ENCODE measurements at regions not wholly inside any gene's neighbourhood (a gene's known extent, or its start where the extent isn't known, plus 50 kb on each side); places are given as distances from the start of the nearest gene placed in this dataset.

DNA sequence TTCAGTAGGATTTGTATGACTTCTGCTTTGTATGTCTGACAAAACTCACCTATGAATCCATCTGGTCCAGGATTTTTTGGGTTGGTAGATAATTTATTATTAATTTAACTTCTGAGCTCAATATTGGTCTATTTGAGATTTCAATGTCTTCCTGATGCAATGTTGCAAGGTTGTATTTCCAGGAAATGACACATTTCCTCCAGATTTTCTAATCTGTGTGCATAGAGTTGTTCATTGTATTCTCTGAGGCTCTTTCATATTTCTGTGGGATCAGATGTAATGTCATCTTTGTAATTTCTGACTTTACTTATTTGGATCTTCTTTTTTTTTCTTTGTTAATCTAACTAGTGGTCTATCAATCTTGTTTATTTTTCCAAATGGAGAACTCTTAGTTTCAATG, 584.7 kb upstream of the SETBP1 start:
- no peak for ATAC-seq

DNA sequence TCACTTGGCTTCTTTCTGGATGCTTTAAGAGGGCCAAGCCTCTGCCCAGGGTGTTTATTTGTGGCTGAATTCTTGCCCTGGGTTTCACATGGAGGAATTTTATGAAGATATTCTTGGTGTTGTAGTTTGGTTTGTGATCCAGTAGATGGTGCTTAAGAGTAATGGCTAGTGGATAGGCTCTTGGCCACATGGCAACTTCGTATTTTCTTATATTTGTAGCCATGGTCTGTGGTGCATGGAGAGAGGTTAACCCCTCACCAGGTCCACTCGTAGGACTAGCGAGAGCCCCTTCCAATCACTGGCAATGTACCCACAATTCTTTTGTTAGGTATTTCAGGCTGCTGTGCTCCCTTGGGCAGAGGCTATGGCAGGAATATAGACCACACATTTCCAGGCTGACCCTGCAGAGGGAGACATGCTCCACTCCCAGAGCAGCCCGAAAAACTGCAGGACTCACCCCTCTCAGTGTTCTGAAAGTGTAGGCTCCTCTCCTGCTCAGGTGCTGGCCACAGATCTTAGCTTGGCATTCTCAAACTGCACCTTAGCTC, 582.1 kb upstream of the SETBP1 start:
- TF ChIP-seq GLIS3 (CRISPR knock-in tag; IDR thresholded peaks at IDR 0.05) (no peak), ZFP3 (CRISPR knock-in tag; IDR thresholded peaks at IDR 0.05) (no peak), ISL1 (CRISPR knock-in tag; IDR thresholded peaks at IDR 0.05) (no peak)
- TF ChIP-seq, protein P1, sequence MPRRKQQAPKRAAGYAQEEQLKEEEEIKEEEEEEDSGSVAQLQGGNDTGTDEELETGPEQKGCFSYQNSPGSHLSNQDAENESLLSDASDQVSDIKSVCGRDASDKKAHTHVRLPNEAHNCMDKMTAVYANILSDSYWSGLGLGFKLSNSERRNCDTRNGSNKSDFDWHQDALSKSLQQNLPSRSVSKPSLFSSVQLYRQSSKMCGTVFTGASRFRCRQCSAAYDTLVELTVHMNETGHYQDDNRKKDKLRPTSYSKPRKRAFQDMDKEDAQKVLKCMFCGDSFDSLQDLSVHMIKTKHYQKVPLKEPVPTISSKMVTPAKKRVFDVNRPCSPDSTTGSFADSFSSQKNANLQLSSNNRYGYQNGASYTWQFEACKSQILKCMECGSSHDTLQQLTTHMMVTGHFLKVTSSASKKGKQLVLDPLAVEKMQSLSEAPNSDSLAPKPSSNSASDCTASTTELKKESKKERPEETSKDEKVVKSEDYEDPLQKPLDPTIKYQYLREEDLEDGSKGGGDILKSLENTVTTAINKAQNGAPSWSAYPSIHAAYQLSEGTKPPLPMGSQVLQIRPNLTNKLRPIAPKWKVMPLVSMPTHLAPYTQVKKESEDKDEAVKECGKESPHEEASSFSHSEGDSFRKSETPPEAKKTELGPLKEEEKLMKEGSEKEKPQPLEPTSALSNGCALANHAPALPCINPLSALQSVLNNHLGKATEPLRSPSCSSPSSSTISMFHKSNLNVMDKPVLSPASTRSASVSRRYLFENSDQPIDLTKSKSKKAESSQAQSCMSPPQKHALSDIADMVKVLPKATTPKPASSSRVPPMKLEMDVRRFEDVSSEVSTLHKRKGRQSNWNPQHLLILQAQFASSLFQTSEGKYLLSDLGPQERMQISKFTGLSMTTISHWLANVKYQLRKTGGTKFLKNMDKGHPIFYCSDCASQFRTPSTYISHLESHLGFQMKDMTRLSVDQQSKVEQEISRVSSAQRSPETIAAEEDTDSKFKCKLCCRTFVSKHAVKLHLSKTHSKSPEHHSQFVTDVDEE (CRISPR knock-in tag; IDR thresholded peaks at IDR 0.05): no peak

More for the DNA sequence above, 584.7 kb upstream of the SETBP1 start:
- TF ChIP-seq TCF4 (CRISPR knock-in tag; IDR thresholded peaks at IDR 0.05; ENCODE audit: borderline replicate concordance) (no peak), PPARA (CRISPR knock-in tag; IDR thresholded peaks at IDR 0.05; ENCODE audit: borderline replicate concordance) (no peak), RARB (CRISPR knock-in tag; IDR thresholded peaks at IDR 0.05) (no peak), TOX (CRISPR knock-in tag; IDR thresholded peaks at IDR 0.05; ENCODE audit: borderline replicate concordance) (no peak), BACH2 (CRISPR knock-in tag; IDR thresholded peaks at IDR 0.05; ENCODE audit: borderline replicate concordance) (no peak), ZNF565 (CRISPR knock-in tag; conservative IDR thresholded peaks at IDR 0.05; ENCODE audit: low read depth) (no peak), SNAI2 (CRISPR knock-in tag; IDR thresholded peaks at IDR 0.05) (no peak), ISL1 (CRISPR knock-in tag; IDR thresholded peaks at IDR 0.05) (no peak), ZC3H10 (CRISPR knock-in tag; IDR thresholded peaks at IDR 0.05) (no peak)

DNA sequence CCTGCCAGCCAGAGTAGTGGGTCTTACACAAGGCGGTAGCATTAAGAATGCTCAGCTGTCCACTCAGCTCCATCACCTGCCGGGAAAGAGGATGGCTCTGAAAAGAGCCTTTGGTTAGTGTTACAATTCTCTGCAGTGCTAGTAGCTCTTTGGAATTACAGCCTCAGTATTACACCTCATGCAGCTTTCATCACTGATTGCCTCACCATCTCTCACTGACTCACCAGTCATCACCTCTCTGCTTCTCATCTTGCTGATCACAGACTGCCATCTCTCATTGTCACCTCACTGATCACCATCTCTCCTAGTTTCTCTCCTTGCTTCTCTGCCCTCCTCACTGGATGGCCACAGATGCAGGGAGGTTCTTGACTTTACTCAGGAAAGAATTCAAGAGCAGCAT, 573.5 kb upstream of the SETBP1 start:
- no peak for ATAC-seq
- TF ChIP-seq SNAI2 (CRISPR knock-in tag; IDR thresholded peaks at IDR 0.05): no peak
- no peak for TF ChIP-seq BACH2 (CRISPR knock-in tag; IDR thresholded peaks at IDR 0.05; ENCODE audit: borderline replicate concordance)
- no peak for TF ChIP-seq ZFP3 (CRISPR knock-in tag; IDR thresholded peaks at IDR 0.05)
- no peak for TF ChIP-seq ZNF8 (CRISPR knock-in tag; IDR thresholded peaks at IDR 0.05)
- no peak for TF ChIP-seq OSR1 (CRISPR knock-in tag; IDR thresholded peaks at IDR 0.05)
- TF ChIP-seq ZFP30 (CRISPR knock-in tag; IDR thresholded peaks at IDR 0.05): no peak
- TF ChIP-seq TCF4 (CRISPR knock-in tag; IDR thresholded peaks at IDR 0.05; ENCODE audit: borderline replicate concordance): no peak
- TF ChIP-seq ZNF565 (CRISPR knock-in tag; conservative IDR thresholded peaks at IDR 0.05; ENCODE audit: low read depth): no peak
- TF ChIP-seq, protein P2, sequence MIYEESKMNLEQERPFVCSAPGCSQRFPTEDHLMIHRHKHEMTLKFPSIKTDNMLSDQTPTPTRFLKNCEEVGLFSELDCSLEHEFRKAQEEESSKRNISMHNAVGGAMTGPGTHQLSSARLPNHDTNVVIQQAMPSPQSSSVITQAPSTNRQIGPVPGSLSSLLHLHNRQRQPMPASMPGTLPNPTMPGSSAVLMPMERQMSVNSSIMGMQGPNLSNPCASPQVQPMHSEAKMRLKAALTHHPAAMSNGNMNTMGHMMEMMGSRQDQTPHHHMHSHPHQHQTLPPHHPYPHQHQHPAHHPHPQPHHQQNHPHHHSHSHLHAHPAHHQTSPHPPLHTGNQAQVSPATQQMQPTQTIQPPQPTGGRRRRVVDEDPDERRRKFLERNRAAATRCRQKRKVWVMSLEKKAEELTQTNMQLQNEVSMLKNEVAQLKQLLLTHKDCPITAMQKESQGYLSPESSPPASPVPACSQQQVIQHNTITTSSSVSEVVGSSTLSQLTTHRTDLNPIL (CRISPR knock-in tag; IDR thresholded peaks at IDR 0.05; ENCODE audit: low read depth): no peak
- no peak for TF ChIP-seq ARNTL (CRISPR knock-in tag; IDR thresholded peaks at IDR 0.05; ENCODE audit: borderline replicate concordance, low read depth)

More for the DNA sequence above, 582.1 kb upstream of the SETBP1 start:
- ATAC-seq: peak; percentile 73; the same call in 2 of the 3 replicates

DNA sequence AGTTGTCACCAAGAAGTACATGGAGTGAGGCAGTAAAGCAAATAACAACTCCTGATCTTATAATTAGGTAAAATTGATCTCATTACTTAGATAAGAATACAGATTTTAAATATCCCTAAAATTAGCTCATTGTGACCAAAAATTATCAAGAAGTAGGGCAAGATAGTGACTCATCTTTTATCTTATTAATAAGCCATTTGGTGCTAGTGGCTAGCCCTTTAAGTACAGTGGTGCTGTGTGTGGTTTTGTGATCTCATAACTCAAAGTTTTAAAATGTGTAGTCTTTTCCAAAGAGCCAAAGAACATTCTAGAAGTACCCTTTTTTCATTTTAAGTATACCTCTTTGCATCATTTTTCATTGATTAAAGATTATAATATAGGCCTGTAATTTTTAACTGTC, 569.4 kb upstream of the SETBP1 start:
- no peak for TF ChIP-seq GLIS3 (CRISPR knock-in tag; IDR thresholded peaks at IDR 0.05)
- peak; percentile 50; the same call in 1 of the 2 replicates for TF ChIP-seq ISL1 (CRISPR knock-in tag; IDR thresholded peaks at IDR 0.05)
- TF ChIP-seq ZNF70 (CRISPR knock-in tag; IDR thresholded peaks at IDR 0.05): no peak
- no peak for ATAC-seq

DNA sequence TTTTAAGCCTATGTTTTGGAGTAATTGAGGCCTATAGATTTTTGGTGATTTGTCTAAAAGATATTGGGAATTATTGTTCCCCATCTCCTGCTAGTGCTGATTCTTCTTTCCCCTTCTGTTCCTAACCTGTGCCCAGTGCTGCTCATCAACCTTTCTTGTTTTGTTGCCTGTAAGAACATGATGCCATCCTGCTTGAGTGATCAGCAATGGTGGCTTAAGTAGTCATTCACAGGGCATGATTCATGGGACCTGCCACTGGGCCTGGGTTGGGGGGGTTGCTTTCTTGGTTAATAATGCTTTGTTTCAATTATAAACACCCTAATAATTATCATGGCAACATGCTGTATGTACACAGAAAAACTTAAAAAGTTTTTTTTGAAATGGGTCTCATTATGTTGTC, 562.9 kb upstream of the SETBP1 start:
- TF ChIP-seq, protein P3, sequence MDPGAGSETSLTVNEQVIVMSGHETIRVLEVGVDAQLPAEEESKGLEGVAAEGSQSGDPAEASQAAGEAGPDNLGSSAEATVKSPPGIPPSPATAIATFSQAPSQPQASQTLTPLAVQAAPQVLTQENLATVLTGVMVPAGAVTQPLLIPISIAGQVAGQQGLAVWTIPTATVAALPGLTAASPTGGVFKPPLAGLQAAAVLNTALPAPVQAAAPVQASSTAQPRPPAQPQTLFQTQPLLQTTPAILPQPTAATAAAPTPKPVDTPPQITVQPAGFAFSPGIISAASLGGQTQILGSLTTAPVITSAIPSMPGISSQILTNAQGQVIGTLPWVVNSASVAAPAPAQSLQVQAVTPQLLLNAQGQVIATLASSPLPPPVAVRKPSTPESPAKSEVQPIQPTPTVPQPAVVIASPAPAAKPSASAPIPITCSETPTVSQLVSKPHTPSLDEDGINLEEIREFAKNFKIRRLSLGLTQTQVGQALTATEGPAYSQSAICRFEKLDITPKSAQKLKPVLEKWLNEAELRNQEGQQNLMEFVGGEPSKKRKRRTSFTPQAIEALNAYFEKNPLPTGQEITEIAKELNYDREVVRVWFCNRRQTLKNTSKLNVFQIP (CRISPR knock-in tag; IDR thresholded peaks at IDR 0.05; ENCODE audit: borderline replicate concordance, low read depth): no peak
- TF ChIP-seq CSDC2 (CRISPR knock-in tag; IDR thresholded peaks at IDR 0.05) (no peak), ZNF70 (CRISPR knock-in tag; IDR thresholded peaks at IDR 0.05) (no peak), ESRRG (CRISPR knock-in tag; IDR thresholded peaks at IDR 0.05) (no peak), ZNF8 (CRISPR knock-in tag; IDR thresholded peaks at IDR 0.05) (no peak), ZNF565 (CRISPR knock-in tag; conservative IDR thresholded peaks at IDR 0.05; ENCODE audit: low read depth) (no peak), GLIS3 (CRISPR knock-in tag; IDR thresholded peaks at IDR 0.05) (no peak), ZC3H10 (CRISPR knock-in tag; IDR thresholded peaks at IDR 0.05) (no peak), BACH2 (CRISPR knock-in tag; IDR thresholded peaks at IDR 0.05; ENCODE audit: borderline replicate concordance) (no peak), SNAI2 (CRISPR knock-in tag; IDR thresholded peaks at IDR 0.05) (no peak), ISL1 (CRISPR knock-in tag; IDR thresholded peaks at IDR 0.05) (no peak), ZFP3 (CRISPR knock-in tag; IDR thresholded peaks at IDR 0.05) (no peak), ARNTL (CRISPR knock-in tag; IDR thresholded peaks at IDR 0.05; ENCODE audit: borderline replicate concordance, low read depth) (no peak), OSR1 (CRISPR knock-in tag; IDR thresholded peaks at IDR 0.05) (no peak), TOX (CRISPR knock-in tag; IDR thresholded peaks at IDR 0.05; ENCODE audit: borderline replicate concordance) (no peak)
- TF ChIP-seq, protein P4, sequence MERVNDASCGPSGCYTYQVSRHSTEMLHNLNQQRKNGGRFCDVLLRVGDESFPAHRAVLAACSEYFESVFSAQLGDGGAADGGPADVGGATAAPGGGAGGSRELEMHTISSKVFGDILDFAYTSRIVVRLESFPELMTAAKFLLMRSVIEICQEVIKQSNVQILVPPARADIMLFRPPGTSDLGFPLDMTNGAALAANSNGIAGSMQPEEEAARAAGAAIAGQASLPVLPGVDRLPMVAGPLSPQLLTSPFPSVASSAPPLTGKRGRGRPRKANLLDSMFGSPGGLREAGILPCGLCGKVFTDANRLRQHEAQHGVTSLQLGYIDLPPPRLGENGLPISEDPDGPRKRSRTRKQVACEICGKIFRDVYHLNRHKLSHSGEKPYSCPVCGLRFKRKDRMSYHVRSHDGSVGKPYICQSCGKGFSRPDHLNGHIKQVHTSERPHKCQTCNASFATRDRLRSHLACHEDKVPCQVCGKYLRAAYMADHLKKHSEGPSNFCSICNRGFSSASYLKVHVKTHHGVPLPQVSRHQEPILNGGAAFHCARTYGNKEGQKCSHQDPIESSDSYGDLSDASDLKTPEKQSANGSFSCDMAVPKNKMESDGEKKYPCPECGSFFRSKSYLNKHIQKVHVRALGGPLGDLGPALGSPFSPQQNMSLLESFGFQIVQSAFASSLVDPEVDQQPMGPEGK (CRISPR knock-in tag; IDR thresholded peaks at IDR 0.05; ENCODE audit: borderline replicate concordance): no peak
- TF ChIP-seq, protein P2 (CRISPR knock-in tag; IDR thresholded peaks at IDR 0.05; ENCODE audit: low read depth): no peak
- no peak for ATAC-seq

Data from SK-N-SH treated with all-trans-retinoic acid at 6 μM for 48 hours (cell line).